Upper lobe of left lung (tissue), 4 donors: ENCODE measurements at regions not wholly inside any gene's neighbourhood (a gene's known extent, or its start where the extent isn't known, plus 50 kb on each side); places are given as distances from the start of the nearest gene placed in this dataset.

Experiments
- CTCF ChIP-seq, 6 experiments: fragments of 450-650 bp in 4 of 6; fragments of 200-600 bp in 2 of 6; sonication (generic) in 2 of 6; IDR thresholded peaks; one replicate each; pipeline ENCODE4 v1.5.1; 2016 to 2019; ENCODE audit warnings: antibody characterized with exemption in 6 of 6
- EP300 ChIP-seq, 4 donors: sonication (generic); formaldehyde crosslinking; IDR thresholded peaks; one replicate each; pipeline ENCODE4 v1.5.1; 2017; ENCODE audit warnings: antibody characterized with exemption in 4 of 4, control low read depth in 2 of 4
- POLR2AphosphoS5 ChIP-seq, 2 donors: sonication (generic); formaldehyde crosslinking; IDR thresholded peaks; one replicate each; pipeline ENCODE4 v1.5.1; 2017; ENCODE audit warnings: antibody characterized with exemption in 2 of 2

- TF ChIP-seq CTCF (IDR thresholded peaks at IDR 0.05): no peak
- TF ChIP-seq EP300 (IDR thresholded peaks at IDR 0.05): no peak
- TF ChIP-seq POLR2AphosphoS5 (IDR thresholded peaks at IDR 0.05): no peak
Measured at GRCh38 chr10:83518779-83519178, 620.5 kb upstream of the GHITM start.
